Common myeloid progenitor, CD34-positive (primary cell): ENCODE measurements at regions not wholly inside any gene's neighbourhood (a gene's known extent, or its start where the extent isn't known, plus 50 kb on each side); places are given as distances from the start of the nearest gene placed in this dataset.

Source experiments
- CTCF ChIA-PET: fragments of 350-600 bp; sonication (Branson Sonifier 250); formaldehyde crosslinking; loops from one replicate; lab custom pipeline; 2021; ENCODE audit warnings: antibody characterized with exemption; lab: Charles Lee
- POLR2A ChIA-PET: fragments of 350-600 bp; sonication (Branson Sonifier 250); formaldehyde crosslinking; loops from one replicate; lab custom pipeline; 2021; ENCODE audit warnings: antibody characterized with exemption; lab: Charles Lee
- DNase-seq, 3 donors: peaks; one replicate each; pipeline versions ENCODE4 v3.0.0 to v3.0.0-alpha.2; 2013
- H3K27ac ChIP-seq, 2 experiments: 1 replicate in 1 of 2; 2 replicates in 1 of 2; pipeline ENCODE4 v1.7.0; 2013; ENCODE audit warnings: inconsistent platforms in 2 of 2, low read length in 2 of 2, mild to moderate bottlenecking in 2 of 2, low read depth in 1 of 2, moderate library complexity in 1 of 2; ENCODE audit not compliant: severe bottlenecking in 2 of 2, insufficient read depth in 1 of 2, poor library complexity in 1 of 2
- H3K27me3 ChIP-seq, 5 experiments: replicated peaks in 2 of 5; 1 replicate in 3 of 5; 2 replicates in 2 of 5; pipeline versions ENCODE4 v1.6.1 to v1.7.0; 2013; ENCODE audit warnings: low read length in 4 of 5, mild to moderate bottlenecking in 2 of 5, moderate library complexity in 2 of 5, inconsistent platforms in 1 of 5; ENCODE audit not compliant: insufficient read depth in 5 of 5, control insufficient read depth in 4 of 5
- H3K36me3 ChIP-seq, 4 experiments: 1 replicate in 2 of 4; 2 replicates in 2 of 4; pipeline versions ENCODE4 v1.6.1 to v1.7.0; 2013; ENCODE audit warnings: low read length in 3 of 4, control low read depth in 1 of 4, mild to moderate bottlenecking in 1 of 4; ENCODE audit not compliant: control insufficient read depth in 4 of 4, insufficient read depth in 4 of 4
- H3K4me1 ChIP-seq, 4 experiments: 1 replicate in 3 of 4; 2 replicates in 1 of 4; pipeline versions ENCODE4 v1.6.1 to v1.7.1; 2013; ENCODE audit warnings: low read length in 3 of 4, mild to moderate bottlenecking in 3 of 4, control low read depth in 1 of 4, inconsistent platforms in 1 of 4, moderate library complexity in 1 of 4; ENCODE audit not compliant: control insufficient read depth in 4 of 4, insufficient read depth in 4 of 4; ENCODE audit errors: control extremely low read depth in 1 of 4
- H3K4me3 ChIP-seq, 7 experiments: 1 replicate in 4 of 7; 2 replicates in 3 of 7; pipeline versions ENCODE4 v1.5.1 to v1.7.0; 2013; ENCODE audit warnings: mild to moderate bottlenecking in 7 of 7, low read length in 6 of 7, moderate library complexity in 6 of 7, inconsistent platforms in 2 of 7, low read depth in 2 of 7, control low read depth in 1 of 7; ENCODE audit not compliant: insufficient read depth in 4 of 7, control insufficient read depth in 1 of 7; ENCODE audit errors: extremely low read depth in 1 of 7
- H3K9me3 ChIP-seq, 5 experiments: 1 replicate in 4 of 5; 2 replicates in 1 of 5; pipeline versions ENCODE4 v1.6.1 to v1.7.1; 2013; ENCODE audit warnings: low read length in 4 of 5, mild to moderate bottlenecking in 2 of 5, inconsistent platforms in 1 of 5, low read depth in 1 of 5, moderate library complexity in 1 of 5; ENCODE audit not compliant: control insufficient read depth in 4 of 5, insufficient read depth in 2 of 5; ENCODE audit errors: control extremely low read depth in 1 of 5
- WGBS: methylation state at CpG from one replicate; pipeline ENCODE4 v1.1.5; 2013; ENCODE audit not compliant: insufficient coverage; 5-methylcytosine and 5-hydroxymethylcytosine counted together

DNA sequence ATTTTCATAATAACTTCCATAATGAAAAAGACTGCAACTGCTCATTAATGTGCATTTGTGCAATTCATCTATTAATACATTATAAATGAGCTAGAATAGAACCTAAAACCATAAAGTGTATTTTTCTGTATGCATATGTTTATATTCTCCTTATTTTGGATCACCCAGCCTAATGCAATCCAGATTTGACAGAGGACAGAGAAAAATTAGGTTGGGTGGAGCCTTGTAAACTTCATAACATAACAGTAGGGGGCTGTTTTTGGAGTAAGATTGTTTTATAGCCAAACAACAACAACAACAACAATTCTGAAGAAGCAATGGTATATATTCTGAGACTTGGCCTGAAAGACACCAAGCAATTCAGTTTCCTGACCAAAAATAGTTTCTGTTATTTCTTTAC lies 615.3 kb upstream of the SLIT2 start:
- no peaks in the 10 kb centered on the region for H3K36me3 ChIP-seq
- ChIA-PET CTCF (no interaction called here), POLR2A (no interaction called here)
- no peaks in the 10 kb centered on the region for H3K27me3 ChIP-seq
- H3K4me1 ChIP-seq: no peaks in the 10 kb centered on the region
- no peak for DNase-seq
- H3K4me3 ChIP-seq: no peak overlapping the region
- no peak overlapping the region for H3K27ac ChIP-seq
- H3K9me3 ChIP-seq: no peaks in the 10 kb centered on the region

DNA sequence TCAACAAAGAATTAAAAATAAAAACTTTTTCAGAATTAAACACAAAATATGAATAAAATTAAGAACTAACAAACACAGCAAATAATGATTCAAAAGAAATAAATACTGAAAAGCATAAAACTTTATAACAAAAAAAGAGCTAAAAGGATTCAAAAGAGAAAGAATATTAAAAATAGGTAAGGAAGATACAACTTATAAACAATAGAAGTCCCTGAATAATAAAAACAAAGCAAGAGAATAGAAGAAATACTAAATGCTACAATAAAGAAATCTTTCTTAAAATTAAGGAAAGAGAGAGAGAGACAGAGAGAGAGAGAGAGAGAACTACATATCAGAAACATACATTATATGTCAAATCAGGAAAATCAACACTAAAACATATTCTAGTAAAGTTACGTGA lies 619.9 kb upstream of the SLIT2 start:
- Histone ChIP-seq H3K4me1 (no peaks in the 10 kb centered on the region), H3K4me3 (no peak overlapping the region), H3K27ac (no peak overlapping the region), H3K36me3 (no peaks in the 10 kb centered on the region), H3K9me3 (no peaks in the 10 kb centered on the region), H3K27me3 (no peaks in the 10 kb centered on the region)
- CTCF ChIA-PET: no interaction called here
- POLR2A ChIA-PET: no interaction called here
- no CpG with 5 or more reads among the region's 1 CpG for WGBS
- DNase-seq: no peak

DNA sequence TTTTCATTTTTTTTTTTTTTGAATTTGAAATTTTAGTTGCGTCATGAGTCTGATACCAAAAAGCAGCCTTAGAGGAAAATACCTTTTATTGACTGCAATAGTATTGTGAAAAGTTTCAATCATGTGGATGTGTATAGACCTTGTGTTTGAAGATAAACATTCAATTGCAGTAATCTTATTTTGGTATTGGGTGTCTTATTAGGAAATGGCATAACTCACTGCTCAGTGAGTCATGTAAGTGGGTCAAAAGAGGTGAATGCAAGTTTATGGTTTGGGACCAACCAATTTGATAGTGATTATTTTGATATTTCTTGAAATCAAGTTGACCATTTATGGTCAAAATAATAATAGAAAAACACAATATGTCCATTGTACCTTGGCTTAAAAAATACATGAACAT lies 627.8 kb upstream of the SLIT2 start:
- Histone ChIP-seq H3K4me1 (no peaks in the 10 kb centered on the region), H3K4me3 (no peak overlapping the region), H3K27me3 (no peaks in the 10 kb centered on the region), H3K27ac (no peak overlapping the region), H3K36me3 (no peaks in the 10 kb centered on the region), H3K9me3 (no peaks in the 10 kb centered on the region)
- no peak for DNase-seq
- CTCF ChIA-PET: no interaction called here
- no CpG with 5 or more reads among the region's 1 CpG for WGBS
- POLR2A ChIA-PET: no interaction called here

DNA sequence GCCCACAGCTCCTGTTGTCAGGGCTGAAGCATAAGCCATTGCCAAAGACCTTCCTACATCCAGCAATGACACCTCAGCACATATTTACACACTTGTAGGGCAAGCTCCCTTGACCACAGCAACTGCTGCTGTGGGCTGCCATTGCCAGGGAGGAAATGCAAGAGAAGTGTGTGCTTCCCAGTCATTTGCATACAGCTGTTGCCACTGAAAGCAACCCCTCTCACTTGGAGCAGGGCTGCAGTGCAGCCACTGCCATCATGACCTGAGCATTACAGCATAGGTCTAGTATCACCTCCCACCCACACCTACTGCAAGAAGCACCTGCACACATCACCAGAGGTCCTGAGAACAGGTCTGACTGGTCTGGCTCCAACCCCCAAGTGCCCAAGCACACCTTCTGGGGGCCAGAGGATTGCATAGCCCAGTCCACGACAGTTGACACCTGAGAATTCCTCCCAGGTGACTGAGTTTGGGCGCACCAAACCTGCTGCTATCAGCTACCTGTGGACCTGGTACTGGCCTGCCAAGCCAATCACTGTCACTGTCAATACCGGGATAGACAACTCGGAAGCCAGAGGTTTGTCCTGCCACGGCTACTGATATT lies 636.5 kb upstream of the SLIT2 start:
- Histone ChIP-seq H3K9me3 (peaks cover 0 to 2% (median 0%) of the 10 kb centered on the region in 5 experiments), H3K27me3 (no peaks in the 10 kb centered on the region), H3K36me3 (no peaks in the 10 kb centered on the region), H3K4me3 (no peak overlapping the region), H3K4me1 (no peaks in the 10 kb centered on the region), H3K27ac (no peak overlapping the region)
- DNase-seq: no peak
- POLR2A ChIA-PET: no interaction called here
- 98% methylated on average over 5 of the region's 5 CpGs for WGBS
- CTCF ChIA-PET: no interaction called here

- Histone ChIP-seq H3K27me3 (no peaks in the 10 kb centered on the region), H3K36me3 (no peaks in the 10 kb centered on the region), H3K9me3 (peaks cover 0 to 2% (median 0%) of the 10 kb centered on the region in 5 experiments), H3K4me1 (no peaks in the 10 kb centered on the region), H3K4me3 (no peak overlapping the region), H3K27ac (no peak overlapping the region)
- no peak for DNase-seq
- no CpG with 5 or more reads among the region's 1 CpG for WGBS
- ChIA-PET CTCF (no interaction called here), POLR2A (no interaction called here)
Measured at GRCh38 chr4:19614171-19614570, 637.5 kb upstream of the SLIT2 start.

DNA sequence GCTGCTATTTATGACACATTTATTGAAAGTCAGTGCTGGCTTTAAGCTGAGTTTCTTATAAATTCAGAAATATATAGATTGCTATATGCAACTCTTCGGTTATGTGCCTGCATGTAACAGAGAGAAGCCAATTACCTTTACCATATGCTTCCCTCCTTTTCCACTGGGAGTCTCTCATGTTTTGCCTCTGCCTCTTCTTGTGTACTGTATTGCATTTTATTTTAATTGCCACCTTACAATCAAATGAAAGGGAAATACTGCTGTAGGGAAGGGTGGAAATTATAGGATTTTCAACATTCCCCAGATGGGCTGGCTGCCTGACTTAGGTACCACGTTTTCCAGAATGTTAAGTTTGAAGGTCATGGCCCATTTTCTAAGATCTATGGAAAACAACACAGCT lies 655.4 kb upstream of the SLIT2 start:
- CTCF ChIA-PET: no interaction called here
- no peak for DNase-seq
- no peaks in the 10 kb centered on the region for H3K4me1 ChIP-seq
- H3K27me3 ChIP-seq: no peaks in the 10 kb centered on the region
- POLR2A ChIA-PET: interaction anchor here (0.6 kb wide), 1 partner anchor 892 kb away, joined by 4 read pairs; no protein-coding TSS in a partner anchor
- no peaks in the 10 kb centered on the region for H3K9me3 ChIP-seq
- H3K4me3 ChIP-seq: no peak overlapping the region
- WGBS: 80% methylated on average over 1 of the region's 2 CpGs
- H3K27ac ChIP-seq: no peak overlapping the region
- no peaks in the 10 kb centered on the region for H3K36me3 ChIP-seq

- no peak for DNase-seq
- Histone ChIP-seq H3K4me3 (no peak overlapping the region), H3K36me3 (no peaks in the 10 kb centered on the region), H3K27me3 (no peaks in the 10 kb centered on the region), H3K9me3 (no peaks in the 10 kb centered on the region), H3K4me1 (no peaks in the 10 kb centered on the region), H3K27ac (no peak overlapping the region)
- ChIA-PET POLR2A (no interaction called here), CTCF (no interaction called here)
- 95% methylated on average over 3 of the region's 3 CpGs for WGBS
Measured at GRCh38 chr4:19592391-19592790, 659.3 kb upstream of the SLIT2 start.
